IPS DF 4.7 (cell line): ENCODE measurements at regions not wholly inside any gene's neighbourhood (a gene's known extent, or its start where the extent isn't known, plus 50 kb on each side); places are given as distances from the start of the nearest gene placed in this dataset.
"Not testable (repeated sequence)": the region's sequence is repeated elsewhere in the genome, so short reads cannot be mapped to it uniquely, and the experiment has no call there.

ENCODE experiments used
- DNase-seq: peaks from one replicate; pipeline ENCODE4 v3.0.0-alpha.2; 2013; ENCODE audit warnings: low spot score; ENCODE audit errors: extremely low read depth

GRCh38 chr5:117189784-117190183 lies 615.2 kb upstream of the SEMA6A start:
- no peak for DNase-seq

DNA sequence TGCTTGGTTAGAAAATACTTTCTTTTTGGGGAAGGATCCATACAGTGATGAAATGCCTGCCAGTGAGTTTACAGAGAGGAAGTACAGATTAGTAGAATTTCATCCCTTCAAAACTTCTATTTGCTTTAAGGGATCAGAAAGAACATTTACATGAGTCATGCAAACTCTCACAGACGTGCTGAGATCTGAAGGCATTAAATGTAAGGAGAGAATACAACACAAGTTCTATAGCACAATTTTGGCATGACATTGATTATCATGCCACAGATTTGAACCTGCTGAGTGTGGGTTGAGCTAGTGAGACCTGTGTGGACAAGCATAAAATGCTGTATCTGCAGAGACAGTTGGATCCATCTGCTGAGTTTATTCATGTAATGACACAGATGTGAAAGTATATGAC lies 613.6 kb upstream of the SEMA6A start:
- DNase-seq = no peak

DNA sequence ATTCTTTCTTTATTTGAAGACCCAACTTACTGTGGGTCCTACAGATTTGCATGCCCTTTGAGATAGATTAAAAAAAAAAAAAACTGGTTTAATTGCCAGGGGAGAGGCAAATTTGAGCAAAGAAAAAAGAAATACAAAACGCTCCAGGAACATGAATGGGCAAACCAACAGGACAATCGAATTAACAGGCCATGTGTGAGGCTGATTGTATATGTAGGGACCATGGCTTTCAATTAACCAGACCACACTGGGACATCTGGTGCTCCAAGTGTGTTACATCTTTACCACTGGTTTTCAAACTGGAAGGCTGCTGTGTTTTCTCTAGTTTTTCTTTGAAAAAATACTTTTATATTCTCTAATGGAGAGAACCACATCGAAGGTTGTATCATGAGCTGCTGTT lies 612.1 kb upstream of the SEMA6A start:
- DNase-seq = no peak

DNA sequence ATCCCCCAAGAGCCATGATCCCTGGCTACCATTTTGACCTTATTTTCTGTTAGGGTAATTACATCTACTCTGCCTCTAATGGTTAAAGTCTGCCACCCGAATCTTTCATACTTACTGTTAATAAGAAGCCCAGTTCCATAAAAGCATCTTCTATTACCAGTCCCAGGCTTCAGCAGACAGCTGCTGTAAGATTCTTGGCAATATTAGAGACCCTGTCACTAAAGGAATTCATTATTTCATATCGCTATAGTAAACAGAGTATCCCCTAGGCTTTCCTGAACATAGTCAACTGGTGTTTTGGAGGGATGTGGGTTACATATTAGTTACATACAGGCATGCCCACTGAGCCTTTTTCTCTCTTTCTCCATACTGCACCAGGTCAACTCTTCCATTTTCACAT lies 608.7 kb upstream of the SEMA6A start:
- DNase-seq = no peak

DNA sequence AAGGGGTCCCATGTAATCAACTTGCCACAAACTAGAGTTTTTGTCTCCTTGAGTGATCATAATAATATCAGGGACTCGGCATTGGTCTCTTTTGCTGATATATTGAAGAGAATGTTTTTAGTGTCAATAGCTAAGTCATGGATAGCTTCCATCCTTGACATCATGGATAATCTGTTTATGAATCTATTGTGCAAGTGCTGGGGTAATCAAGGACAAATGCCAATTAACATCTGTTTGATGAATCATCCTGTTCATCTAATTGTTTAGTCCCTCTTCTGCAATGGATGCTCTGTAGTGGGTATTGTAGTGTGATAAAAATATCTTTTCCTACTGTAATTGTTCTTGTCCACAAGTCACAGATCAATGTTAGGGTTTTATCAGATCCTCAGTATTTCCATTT lies 607.5 kb upstream of the SEMA6A start:
- no peak for DNase-seq

DNA sequence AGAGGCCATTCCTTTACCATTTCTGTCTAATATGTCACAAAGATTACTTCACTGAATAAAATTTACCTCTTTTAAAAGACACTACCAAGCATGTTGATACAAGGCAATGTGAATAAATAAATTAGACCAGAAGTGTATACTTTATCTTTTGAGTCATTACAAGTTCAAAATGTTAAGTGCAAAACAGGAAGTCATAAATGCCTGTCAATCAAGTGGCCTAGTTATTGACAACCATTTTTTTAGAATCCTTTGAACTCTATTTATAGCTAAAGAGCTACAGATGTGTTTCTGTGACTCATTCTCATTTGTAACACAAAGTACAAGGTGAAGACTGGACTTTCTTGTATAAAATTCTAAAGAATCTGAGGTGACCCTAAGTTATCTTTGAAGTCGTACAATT lies 602.7 kb upstream of the SEMA6A start:
- DNase-seq = no peak

- no peak for DNase-seq
These were observed 590.4 kb upstream of the SEMA6A start for GRCh38 chr5:117165068-117165467.

GRCh38 chr5:117161718-117162335 lies 587.2 kb upstream of the SEMA6A start:
- DNase-seq = no peak

- DNase-seq = no peak
These were observed 585.8 kb upstream of the SEMA6A start for GRCh38 chr5:117160391-117160790.

- no peak for DNase-seq
These were observed 574.7 kb upstream of the SEMA6A start for GRCh38 chr5:117149312-117149711.

DNA sequence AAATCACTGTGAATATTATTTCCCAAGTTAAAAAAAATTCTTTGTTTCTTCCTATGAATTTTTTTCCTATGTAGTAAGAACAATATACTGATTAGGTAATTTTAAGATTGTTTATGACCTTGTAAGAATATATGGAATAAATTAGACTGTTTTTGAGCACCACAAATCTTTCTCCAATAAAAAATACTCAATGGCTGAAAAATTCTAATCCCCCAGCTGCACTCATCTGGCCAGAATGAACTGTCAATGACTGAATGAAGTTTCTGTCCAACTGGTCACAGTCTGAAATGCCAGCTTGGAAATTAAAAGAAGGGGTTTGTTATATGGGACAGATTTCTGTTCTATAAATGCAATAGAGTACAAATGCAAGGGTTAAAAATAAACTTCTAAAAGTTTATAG lies 569.5 kb upstream of the SEMA6A start:
- no peak for DNase-seq

GRCh38 chr5:117143406-117143805 lies 568.8 kb upstream of the SEMA6A start:
- no peak for DNase-seq

GRCh38 chr5:117138523-117138922 lies 563.9 kb upstream of the SEMA6A start:
- DNase-seq = no peak

- DNase-seq = no peak
These were observed 561.2 kb upstream of the SEMA6A start for GRCh38 chr5:117135851-117136250.

- no peak for DNase-seq
These were observed 558.6 kb upstream of the SEMA6A start for GRCh38 chr5:117133198-117133597.

DNA sequence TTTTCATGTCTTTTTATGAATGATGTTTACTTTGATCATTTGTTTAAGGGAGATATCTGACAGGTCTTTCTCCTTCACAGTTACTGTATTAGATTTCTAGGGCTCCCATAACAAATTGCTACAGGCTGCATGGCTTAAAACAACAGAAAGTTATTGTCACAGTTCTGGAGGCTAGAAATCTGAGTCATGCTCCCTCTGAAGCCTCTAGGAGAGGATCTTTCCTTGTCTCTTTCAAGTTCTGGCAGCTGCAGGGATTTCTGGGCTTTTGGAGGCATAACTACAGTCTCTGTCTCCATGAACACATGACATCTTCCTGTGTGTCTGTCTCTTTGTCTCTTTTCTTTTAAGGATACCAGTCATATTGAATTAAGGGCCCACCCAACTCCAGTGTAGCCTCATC lies 557.3 kb upstream of the SEMA6A start:
- no peak for DNase-seq

DNA sequence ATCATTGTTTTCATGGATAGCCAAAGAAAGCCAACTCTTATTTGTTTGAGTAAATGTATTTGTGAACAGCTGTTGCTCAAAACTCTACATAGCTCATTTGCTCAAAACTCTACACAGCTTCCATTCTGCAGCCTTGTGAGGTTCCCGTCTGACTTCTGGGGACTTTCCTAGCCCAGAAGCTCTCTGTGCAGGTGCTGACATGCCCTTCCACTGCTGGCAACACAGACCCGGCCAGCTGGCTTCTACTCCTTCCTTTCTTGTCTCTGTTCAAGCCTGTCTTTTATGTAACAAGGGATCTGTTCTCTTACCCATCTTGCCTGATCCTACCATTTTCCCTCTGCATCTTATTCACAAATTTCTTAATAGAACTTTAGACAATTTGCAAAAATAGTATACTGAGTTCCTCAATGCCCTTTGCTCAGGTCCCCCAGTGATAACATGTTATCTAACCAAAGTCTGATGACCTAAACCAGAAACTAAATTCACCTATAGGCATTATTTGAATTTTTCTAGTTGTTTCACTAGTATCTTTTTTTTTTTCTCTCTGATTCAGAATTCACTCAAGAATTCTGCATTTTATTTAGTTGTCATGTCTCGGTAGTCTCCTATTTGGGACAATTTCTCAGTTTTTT lies 556.5 kb upstream of the SEMA6A start:
- DNase-seq = no peak

DNA sequence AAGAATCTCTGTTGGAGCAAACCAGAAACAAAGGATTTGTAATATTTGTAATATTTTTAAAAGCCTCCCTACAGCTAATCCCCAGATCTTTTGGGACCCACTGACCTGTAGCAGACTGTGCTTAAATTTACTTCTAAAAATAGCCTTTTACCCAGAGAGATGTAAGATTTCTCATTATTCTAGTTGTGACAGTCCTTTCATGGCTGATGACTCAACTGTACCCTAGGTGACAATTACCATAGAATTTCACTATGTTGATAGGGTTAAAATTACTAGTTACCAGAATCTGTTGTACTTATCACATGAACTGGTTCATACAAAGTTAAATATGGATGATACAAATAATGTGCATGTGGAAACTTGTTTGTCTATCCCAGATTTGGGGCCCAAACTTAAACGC lies 543.9 kb upstream of the SEMA6A start:
- no peak for DNase-seq

DNA sequence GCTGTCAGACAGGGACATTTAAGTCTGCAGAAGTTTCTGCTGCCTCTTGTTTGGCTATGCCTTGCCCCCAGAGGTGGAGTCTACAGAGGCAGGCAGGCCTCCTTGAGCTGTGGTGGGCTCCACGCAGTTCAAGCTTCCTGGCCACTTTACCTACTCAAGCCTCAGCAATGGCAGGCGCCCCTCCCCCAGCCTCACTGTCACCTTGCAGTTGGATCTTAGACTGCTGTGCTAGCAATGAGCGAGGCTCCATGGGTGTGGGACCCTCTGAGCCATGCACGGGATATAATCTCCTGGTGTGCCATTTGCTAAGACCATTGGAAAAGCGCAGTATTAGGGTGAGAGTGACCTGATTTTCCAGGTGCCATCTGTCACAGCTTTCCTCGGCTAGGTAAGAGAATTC lies 542.7 kb upstream of the SEMA6A start:
- not testable (repeated sequence) for DNase-seq

- DNase-seq = no peak
These were observed 535.9 kb upstream of the SEMA6A start for GRCh38 chr5:117110548-117110947.

- DNase-seq = no peak
These were observed 533.2 kb upstream of the SEMA6A start for GRCh38 chr5:117107859-117108258.

DNA sequence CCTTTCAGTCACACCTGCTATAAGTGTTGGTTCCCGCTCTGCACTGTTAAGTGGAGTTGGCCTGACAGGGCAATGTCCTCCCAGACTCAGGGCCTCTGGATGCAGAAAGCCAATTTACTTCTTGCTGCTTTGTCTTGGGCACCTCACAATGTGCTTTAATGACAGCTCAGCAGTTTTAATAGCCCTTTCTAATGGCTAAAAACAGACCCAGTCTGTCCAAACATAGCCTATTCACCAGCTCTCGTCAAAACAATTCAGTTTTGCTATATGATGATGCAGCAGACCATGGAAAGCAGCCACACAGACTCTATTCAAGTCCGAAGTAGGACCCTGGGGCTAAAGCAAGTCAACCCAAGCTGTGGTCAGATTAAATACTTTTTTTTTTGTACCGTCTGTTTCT lies 529.1 kb upstream of the SEMA6A start:
- DNase-seq = no peak

- DNase-seq = no peak
These were observed 528.0 kb upstream of the SEMA6A start for GRCh38 chr5:117102591-117102990.

- no peak for DNase-seq
These were observed 525.6 kb upstream of the SEMA6A start for GRCh38 chr5:117100176-117100575.
